K562 (cell line): ENCODE measurements at regions not wholly inside any gene's neighbourhood (a gene's known extent, or its start where the extent isn't known, plus 50 kb on each side); places are given as distances from the start of the nearest gene placed in this dataset.

Source experiments
- BHLHE40 ChIP-seq: IDR thresholded peaks from 2 replicates; pipeline ENCODE4 v1.6.1; 2011; ENCODE audit warnings: low read length, improper control_type of control experiment
- CEBPB ChIP-seq: fragments of 450-650 bp; IDR thresholded peaks from 2 replicates; pipeline ENCODE4 v1.6.1; 2016; ENCODE audit warnings: missing genetic modification characterization, missing compliant biosample characterization
- EZH2 ChIP-seq: IDR thresholded peaks from 2 replicates; pipeline ENCODE4 v1.6.1; 2012; ENCODE audit warnings: low read depth, mild to moderate bottlenecking, inconsistent platforms, low read length, borderline replicate concordance
- MED1 ChIP-seq: sonication (generic); formaldehyde crosslinking; IDR thresholded peaks from 2 replicates; pipeline ENCODE4 v1.8.1; 2023; ENCODE audit warnings: missing genetic modification reagents, borderline replicate concordance
- MTF1 ChIP-seq: fragments of 250-450 bp; sonication (Bioruptor Pico); IDR thresholded peaks from 2 replicates; pipeline ENCODE4 v1.9.0; 2021; ENCODE audit warnings: moderate library complexity, mild to moderate bottlenecking, inconsistent platforms, borderline replicate concordance
- SRF ChIP-seq, 2 experiments: fragments of 250-450, 450-650 bp in 1 of 2; sonication (Bioruptor Pico) in 1 of 2; sonication (generic) in 1 of 2; formaldehyde crosslinking; IDR thresholded peaks; 2 replicates each; pipeline versions ENCODE4 v1.5.0 to v1.5.1; 2020 to 2022; ENCODE audit warnings: mild to moderate bottlenecking in 1 of 2, missing genetic modification reagents in 1 of 2
- ZNF174 ChIP-seq: fragments of 250-450 bp; sonication (Bioruptor Pico); IDR thresholded peaks from 2 replicates; pipeline ENCODE4 v1.4.0; 2020; ENCODE audit warnings: mild to moderate bottlenecking
- TF ChIP-seq, protein P1 (sequence below): fragments of 450-650 bp; conservative IDR thresholded peaks from 2 replicates; pipeline ENCODE4 v1.6.1; 2016; ENCODE audit warnings: missing genetic modification characterization, low read depth, mild to moderate bottlenecking, control low read depth, missing compliant biosample characterization
- TF ChIP-seq, protein P2 (sequence below), 3 experiments: IDR thresholded peaks in 2 of 3; conservative IDR thresholded peaks in 1 of 3; 2 replicates each; pipeline ENCODE4 v1.5.1; 2011 to 2012; ENCODE audit warnings: low read length in 3 of 3, mild to moderate bottlenecking in 3 of 3, control low read depth in 2 of 3, improper control_type of control experiment in 1 of 3, inconsistent platforms in 1 of 3, low read depth in 1 of 3, mixed read lengths in 1 of 3, moderate library complexity in 1 of 3; ENCODE audit not compliant: insufficient read depth in 2 of 3
- TF ChIP-seq, protein P3 (sequence below): sonication (generic); formaldehyde crosslinking; IDR thresholded peaks from 2 replicates; pipeline ENCODE4 v1.9.0; 2022; ENCODE audit warnings: mild to moderate bottlenecking, missing genetic modification reagents

DNA sequence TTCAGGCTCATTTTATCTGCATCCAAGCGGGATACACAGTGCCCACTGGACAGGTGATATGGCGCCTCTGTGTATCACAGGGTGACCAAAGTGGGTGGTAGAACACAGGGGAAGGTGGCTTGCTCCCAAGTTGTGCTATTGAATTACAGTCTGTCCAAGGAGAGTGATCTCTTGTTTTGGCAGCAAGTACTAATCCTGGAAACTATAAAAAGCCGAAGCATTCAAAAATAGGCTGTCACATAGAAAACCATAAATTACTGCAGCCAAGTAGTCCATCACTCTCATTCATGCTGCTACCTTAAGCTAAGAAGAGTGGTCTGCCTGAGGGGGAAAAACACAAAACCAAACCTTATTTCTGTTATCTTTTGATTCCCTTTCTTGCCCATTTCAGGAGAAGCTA, 237.1 kb upstream of the POU3F3 start:
- no peak for TF ChIP-seq BHLHE40
- no peak for TF ChIP-seq MED1 (CRISPR knock-in tag)
- TF ChIP-seq, protein P1, sequence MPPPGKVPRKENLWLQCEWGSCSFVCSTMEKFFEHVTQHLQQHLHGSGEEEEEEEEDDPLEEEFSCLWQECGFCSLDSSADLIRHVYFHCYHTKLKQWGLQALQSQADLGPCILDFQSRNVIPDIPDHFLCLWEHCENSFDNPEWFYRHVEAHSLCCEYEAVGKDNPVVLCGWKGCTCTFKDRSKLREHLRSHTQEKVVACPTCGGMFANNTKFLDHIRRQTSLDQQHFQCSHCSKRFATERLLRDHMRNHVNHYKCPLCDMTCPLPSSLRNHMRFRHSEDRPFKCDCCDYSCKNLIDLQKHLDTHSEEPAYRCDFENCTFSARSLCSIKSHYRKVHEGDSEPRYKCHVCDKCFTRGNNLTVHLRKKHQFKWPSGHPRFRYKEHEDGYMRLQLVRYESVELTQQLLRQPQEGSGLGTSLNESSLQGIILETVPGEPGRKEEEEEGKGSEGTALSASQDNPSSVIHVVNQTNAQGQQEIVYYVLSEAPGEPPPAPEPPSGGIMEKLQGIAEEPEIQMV (tag): no peak
- TF ChIP-seq ZNF174 (CRISPR knock-in tag): no peak
- TF ChIP-seq SRF (CRISPR knock-in tag; IDR thresholded peaks at IDR 0.05): no peak
- TF ChIP-seq, protein P2, sequence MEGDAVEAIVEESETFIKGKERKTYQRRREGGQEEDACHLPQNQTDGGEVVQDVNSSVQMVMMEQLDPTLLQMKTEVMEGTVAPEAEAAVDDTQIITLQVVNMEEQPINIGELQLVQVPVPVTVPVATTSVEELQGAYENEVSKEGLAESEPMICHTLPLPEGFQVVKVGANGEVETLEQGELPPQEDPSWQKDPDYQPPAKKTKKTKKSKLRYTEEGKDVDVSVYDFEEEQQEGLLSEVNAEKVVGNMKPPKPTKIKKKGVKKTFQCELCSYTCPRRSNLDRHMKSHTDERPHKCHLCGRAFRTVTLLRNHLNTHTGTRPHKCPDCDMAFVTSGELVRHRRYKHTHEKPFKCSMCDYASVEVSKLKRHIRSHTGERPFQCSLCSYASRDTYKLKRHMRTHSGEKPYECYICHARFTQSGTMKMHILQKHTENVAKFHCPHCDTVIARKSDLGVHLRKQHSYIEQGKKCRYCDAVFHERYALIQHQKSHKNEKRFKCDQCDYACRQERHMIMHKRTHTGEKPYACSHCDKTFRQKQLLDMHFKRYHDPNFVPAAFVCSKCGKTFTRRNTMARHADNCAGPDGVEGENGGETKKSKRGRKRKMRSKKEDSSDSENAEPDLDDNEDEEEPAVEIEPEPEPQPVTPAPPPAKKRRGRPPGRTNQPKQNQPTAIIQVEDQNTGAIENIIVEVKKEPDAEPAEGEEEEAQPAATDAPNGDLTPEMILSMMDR (IDR thresholded peaks at IDR 0.05 in 2 of 3, conservative IDR thresholded peaks at IDR 0.05 in 1 of 3; ENCODE audit: insufficient read depth in 2 of 3, low read depth in 1 of 3, low read length in 3 of 3): no peak
- TF ChIP-seq CEBPB (tag): no peak
- TF ChIP-seq EZH2: no peak
- TF ChIP-seq, protein P3, sequence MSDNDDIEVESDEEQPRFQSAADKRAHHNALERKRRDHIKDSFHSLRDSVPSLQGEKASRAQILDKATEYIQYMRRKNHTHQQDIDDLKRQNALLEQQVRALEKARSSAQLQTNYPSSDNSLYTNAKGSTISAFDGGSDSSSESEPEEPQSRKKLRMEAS (CRISPR knock-in tag): no peak
- TF ChIP-seq MTF1: no peak
